ENCODE measurements at regions not wholly inside any gene's neighbourhood (a gene's known extent, or its start where the extent isn't known, plus 50 kb on each side); places are given as distances from the start of the nearest gene placed in this dataset.
A peak's percentile ranks its signal among the peaks of the same experiment; 100 is the strongest.

DNA sequence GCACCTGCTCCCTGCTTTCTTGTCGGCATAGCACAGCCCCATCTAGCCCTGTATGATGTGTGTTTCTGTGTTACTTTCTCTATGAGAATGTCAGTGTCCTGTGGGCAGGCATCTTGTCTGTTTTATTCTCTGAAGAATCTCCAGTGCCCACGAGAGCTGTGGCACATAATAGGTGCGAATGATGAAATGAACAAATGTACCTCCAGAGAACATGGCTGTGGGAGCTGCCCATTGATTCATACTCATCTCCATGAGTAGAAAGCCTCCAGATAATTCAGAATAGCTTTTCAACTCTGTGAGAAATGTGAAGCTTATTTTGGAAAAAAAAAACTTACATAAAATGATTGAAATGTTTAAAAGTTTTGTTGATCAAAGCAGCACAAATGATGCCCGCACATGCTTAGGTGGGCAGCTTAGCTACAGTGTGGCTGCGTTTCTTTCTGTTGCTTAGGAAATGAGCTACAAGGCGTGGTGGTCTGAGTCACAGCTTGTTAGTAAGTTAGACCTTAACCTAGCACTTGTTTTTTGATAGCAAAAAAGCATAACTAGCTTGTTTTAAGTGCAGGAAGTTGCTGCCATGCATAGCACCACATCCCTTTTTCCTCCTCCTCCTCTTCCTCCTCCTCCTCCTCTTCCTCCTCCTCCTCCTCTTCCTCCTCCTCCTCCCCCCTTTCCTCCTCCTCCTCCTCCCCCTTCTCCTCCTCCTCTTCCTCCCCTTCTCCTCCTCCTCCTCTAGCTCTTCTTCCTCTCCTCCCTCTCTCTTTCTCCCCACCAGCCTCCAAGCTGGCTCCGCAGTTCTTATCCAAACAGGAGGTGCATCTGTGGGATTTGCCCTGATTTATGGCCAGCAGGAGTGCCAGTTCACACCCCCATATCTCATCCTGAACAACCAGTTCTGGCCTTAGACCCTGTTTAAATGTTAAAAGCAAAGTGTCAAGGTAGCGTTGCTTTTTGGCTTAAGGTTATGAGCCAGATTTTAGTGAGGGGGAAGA lies 221.5 kb downstream of the IRF8 start:
- Histone ChIP-seq H3K4me1 (no peaks in the 10 kb centered on the region), H3K36me3 (no peaks in the 10 kb centered on the region), H3K27ac (no peak overlapping the region), H3K9me3 (no peaks in the 10 kb centered on the region), H3K4me3 (no peak overlapping the region), H3K27me3 (peaks cover 0 to 73% of the 10 kb centered on the region in 2 donors)
- intact Hi-C loops (cut with DNase I; ENCODE audit: low total_unique reads), result no loop called here
- DNase-seq, result peak in 1 of 2 donors; percentile 15
- TF ChIP-seq, protein P1, sequence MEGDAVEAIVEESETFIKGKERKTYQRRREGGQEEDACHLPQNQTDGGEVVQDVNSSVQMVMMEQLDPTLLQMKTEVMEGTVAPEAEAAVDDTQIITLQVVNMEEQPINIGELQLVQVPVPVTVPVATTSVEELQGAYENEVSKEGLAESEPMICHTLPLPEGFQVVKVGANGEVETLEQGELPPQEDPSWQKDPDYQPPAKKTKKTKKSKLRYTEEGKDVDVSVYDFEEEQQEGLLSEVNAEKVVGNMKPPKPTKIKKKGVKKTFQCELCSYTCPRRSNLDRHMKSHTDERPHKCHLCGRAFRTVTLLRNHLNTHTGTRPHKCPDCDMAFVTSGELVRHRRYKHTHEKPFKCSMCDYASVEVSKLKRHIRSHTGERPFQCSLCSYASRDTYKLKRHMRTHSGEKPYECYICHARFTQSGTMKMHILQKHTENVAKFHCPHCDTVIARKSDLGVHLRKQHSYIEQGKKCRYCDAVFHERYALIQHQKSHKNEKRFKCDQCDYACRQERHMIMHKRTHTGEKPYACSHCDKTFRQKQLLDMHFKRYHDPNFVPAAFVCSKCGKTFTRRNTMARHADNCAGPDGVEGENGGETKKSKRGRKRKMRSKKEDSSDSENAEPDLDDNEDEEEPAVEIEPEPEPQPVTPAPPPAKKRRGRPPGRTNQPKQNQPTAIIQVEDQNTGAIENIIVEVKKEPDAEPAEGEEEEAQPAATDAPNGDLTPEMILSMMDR (IDR thresholded peaks at IDR 0.05), result no peak

DNA sequence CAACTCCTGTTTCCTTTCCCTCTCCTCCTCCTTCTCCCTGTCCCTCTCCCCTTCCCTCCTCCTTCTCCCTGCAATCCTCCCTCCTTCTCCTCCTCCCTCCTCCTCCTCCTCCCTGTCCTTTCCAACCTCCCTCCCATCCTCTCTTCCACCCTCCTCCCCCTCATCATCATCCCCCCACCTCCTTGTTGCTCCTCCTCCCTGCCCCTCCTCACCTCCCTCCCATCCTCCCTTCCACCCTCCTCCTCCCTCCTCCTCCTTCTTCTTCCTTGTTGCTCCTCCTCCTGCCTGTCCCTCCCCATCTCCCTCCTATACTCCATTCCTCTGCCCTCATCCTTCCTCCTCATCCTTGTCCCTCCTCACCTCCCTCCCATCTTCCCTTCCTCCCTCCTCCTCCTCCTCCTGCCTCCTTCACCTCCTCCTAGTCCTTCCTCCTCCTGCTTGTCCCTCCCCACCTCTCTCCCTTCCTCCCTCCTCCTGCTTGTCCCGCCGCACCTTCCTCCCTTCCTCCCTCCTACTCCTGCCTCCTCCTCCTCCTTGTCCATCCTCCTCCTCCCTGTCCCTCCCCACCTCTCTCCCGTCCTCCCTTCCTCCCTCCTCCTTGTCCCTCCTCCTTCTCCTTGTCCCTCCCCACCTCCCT lies 222.5 kb downstream of the IRF8 start:
- Histone ChIP-seq H3K27me3 (peaks cover 0 to 71% of the 10 kb centered on the region in 2 donors), H3K4me3 (no peak overlapping the region), H3K9me3 (no peaks in the 10 kb centered on the region), H3K4me1 (no peaks in the 10 kb centered on the region), H3K36me3 (no peaks in the 10 kb centered on the region), H3K27ac (no peak overlapping the region)
- TF ChIP-seq, protein P1 (IDR thresholded peaks at IDR 0.05), result no peak
- intact Hi-C loops (cut with DNase I; ENCODE audit: low total_unique reads), result no loop called here
- DNase-seq, result no peak

DNA sequence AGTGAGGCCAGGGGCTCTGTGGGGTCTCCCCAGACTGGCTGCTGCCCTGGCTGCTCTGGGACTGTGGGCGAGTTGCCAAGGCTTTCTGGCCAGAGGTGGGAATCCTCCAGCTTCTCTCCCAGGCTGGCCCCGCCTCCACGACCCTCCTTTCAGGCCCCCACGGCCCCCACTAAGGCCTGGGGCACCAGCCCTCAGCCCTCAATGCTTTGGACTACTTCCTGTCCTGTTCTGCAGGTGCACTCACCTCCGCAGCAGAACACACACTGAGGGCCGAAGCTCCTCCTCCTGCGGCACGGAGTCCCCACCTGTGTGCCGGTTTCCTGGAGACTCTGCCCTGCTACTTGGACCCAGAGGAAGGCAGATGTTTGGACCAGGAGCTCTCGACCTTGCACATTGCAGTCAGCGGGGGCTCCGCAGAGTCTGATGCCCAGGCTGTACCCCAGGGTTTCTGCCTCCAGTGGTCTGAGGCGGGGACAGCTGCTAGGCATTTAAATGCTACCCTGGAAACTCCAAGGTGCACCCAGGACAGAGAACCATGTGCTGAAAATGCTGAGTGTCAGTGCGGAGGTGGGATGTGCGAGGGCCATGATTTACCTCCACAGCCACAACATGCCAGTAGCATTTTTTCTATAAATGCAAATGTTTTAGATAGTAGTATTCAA lies 223.8 kb downstream of the IRF8 start:
- H3K27me3 ChIP-seq, result peaks cover 0 to 71% of the 10 kb centered on the region in 2 donors

DNA sequence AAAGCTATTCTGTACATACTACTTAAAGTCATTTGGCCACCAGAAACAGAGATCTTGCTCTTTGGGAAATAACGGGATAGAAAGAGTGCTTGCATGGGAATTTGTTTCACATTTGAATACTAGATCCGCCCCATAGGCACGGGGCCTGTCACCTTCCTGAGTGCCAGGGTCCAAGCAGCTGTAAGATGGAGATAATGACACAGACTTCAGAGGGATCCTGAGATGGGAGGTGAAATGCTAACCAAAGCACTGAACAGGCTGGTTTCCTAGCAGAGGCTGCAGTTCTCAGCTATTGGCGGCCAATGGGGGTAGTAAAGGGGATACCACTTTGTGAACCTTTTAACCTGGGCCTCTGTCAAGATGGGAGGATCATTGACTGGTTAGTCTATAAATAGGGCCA lies 225.4 kb downstream of the IRF8 start:
- peaks cover 0 to 63% of the 10 kb centered on the region in 2 donors for H3K27me3 ChIP-seq
- no peak overlapping the region for H3K27ac ChIP-seq
- intact Hi-C loops (cut with DNase I; ENCODE audit: low total_unique reads), result no loop called here
- no peaks in the 10 kb centered on the region for H3K9me3 ChIP-seq
- H3K4me3 ChIP-seq, result no peak overlapping the region
- no peaks in the 10 kb centered on the region for H3K4me1 ChIP-seq
- no peaks in the 10 kb centered on the region for H3K36me3 ChIP-seq
- TF ChIP-seq, protein P1 (IDR thresholded peaks at IDR 0.05), result no peak
- DNase-seq, result peak in 1 of 2 donors; percentile 3

More for the DNA sequence above, 223.8 kb downstream of the IRF8 start:
- Histone ChIP-seq H3K9me3 (no peaks in the 10 kb centered on the region), H3K27ac (no peak overlapping the region), H3K4me3 (no peak overlapping the region), H3K36me3 (no peaks in the 10 kb centered on the region), H3K4me1 (no peaks in the 10 kb centered on the region)
- intact Hi-C loops (cut with DNase I; ENCODE audit: low total_unique reads), result no loop called here
- TF ChIP-seq, protein P1 (IDR thresholded peaks at IDR 0.05), result no peak
- no peak for DNase-seq

DNA sequence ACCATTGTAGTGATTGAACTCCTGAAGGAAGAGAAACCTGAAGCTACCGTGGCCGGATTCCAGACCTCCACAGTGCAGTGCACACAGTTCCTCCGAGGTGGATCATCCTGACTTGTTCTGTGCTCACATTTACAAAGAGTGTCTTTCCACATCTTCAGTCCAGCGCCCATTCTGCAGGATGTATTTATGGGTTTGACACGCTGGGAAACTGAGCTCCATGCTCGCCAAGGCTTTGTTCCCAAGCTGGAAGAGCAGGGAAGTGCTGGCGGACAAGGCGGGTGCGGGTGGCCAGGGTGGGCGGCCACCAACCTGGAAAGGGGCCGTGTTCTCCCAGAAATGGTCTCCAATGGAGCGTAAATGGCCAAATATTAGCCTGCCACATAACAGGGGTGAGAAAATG lies 227.9 kb downstream of the IRF8 start:
- Histone ChIP-seq H3K27me3 (peaks cover 0 to 44% of the 10 kb centered on the region in 2 donors), H3K9me3 (no peaks in the 10 kb centered on the region), H3K36me3 (no peaks in the 10 kb centered on the region), H3K4me1 (no peaks in the 10 kb centered on the region), H3K27ac (no peak overlapping the region), H3K4me3 (no peak overlapping the region)
- DNase-seq, result no peak
- TF ChIP-seq, protein P1 (IDR thresholded peaks at IDR 0.05), result no peak
- intact Hi-C loops (cut with DNase I; ENCODE audit: low total_unique reads), result no loop called here
